SJCRH30 (cell line): ENCODE measurements at regions not wholly inside any gene's neighbourhood (a gene's known extent, or its start where the extent isn't known, plus 50 kb on each side); places are given as distances from the start of the nearest gene placed in this dataset.
"Not testable (repeated sequence)": the region's sequence is repeated elsewhere in the genome, so short reads cannot be mapped to it uniquely, and the experiment has no call there.

Experiments
- DNase-seq, 2 experiments: peaks; one replicate each; pipeline ENCODE4 v3.0.0-alpha.2; 2015 to 2020
- H3K27ac ChIP-seq: fragments of 250-450 bp; sonication (Bioruptor Pico); 2 replicates; pipeline ENCODE4 v1.5.1; 2020; ENCODE audit warnings: mild to moderate bottlenecking, moderate library complexity
- H3K27me3 ChIP-seq: fragments of 250-450 bp; sonication (Bioruptor Pico); 2 replicates; pipeline ENCODE4 v1.5.1; 2020; ENCODE audit warnings: mild to moderate bottlenecking, moderate library complexity
- H3K36me3 ChIP-seq: fragments of 250-450 bp; sonication (Bioruptor Pico); 2 replicates; pipeline ENCODE4 v1.5.1; 2020; ENCODE audit warnings: mild to moderate bottlenecking, moderate library complexity
- H3K4me1 ChIP-seq: fragments of 250-450 bp; sonication (Bioruptor Pico); 2 replicates; pipeline ENCODE4 v1.5.1; 2020; ENCODE audit warnings: mild to moderate bottlenecking, moderate library complexity
- H3K4me3 ChIP-seq: fragments of 250-450 bp; sonication (Bioruptor Pico); 2 replicates; pipeline ENCODE4 v1.5.1; 2020; ENCODE audit warnings: mild to moderate bottlenecking, moderate library complexity
- H3K9me3 ChIP-seq: fragments of 250-450 bp; sonication (Bioruptor Pico); replicated peaks from 2 replicates; pipeline ENCODE4 v1.5.1; 2020; ENCODE audit warnings: mild to moderate bottlenecking, moderate library complexity

DNA sequence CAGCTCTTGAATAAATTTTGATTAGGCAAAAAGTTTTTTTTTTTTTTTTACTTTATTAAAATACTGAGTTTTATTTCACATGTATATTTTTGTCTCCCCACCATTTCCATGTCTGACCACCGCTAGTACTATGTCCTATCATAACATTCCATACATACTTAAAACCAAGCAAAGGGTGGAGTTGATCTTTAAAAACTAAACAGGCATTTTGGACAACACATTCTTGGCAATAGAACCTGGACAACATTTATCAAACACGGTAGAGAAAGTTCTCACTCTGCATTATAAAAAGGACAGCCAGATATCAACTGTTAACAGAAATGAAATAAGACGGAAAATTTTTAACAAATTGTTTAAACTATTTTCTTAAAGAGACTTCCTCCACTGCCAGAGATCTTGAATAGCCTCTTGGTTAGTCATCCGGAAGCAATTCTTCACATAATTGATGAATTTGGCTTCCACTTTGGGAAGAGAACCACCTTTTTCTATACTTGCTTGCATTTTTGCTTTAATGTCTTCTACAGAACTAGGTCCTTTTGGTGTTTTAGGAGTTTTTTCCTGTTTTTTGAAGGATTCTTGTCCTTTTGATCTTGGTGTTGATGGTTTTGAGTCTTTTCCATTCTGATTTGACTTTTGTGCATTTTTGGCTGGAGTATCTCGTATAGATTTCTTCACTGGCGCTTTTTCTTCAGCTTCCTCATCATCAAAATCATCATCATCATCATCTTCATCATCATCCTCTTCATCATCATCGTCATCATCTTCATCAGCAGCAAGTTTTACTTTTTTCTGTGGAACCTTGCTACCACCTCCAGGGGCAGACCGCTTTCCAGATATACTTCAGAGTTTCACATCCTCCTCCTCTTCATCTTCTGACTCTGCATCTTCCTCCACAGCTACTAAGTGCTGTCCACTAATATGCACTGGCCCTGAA is 58.7 kb downstream of the POU5F2 start:
- not testable (repeated sequence) for H3K4me1 ChIP-seq, H3K27ac ChIP-seq, H3K36me3 ChIP-seq, H3K4me3 ChIP-seq, H3K9me3 ChIP-seq, H3K27me3 ChIP-seq, DNase-seq

DNA sequence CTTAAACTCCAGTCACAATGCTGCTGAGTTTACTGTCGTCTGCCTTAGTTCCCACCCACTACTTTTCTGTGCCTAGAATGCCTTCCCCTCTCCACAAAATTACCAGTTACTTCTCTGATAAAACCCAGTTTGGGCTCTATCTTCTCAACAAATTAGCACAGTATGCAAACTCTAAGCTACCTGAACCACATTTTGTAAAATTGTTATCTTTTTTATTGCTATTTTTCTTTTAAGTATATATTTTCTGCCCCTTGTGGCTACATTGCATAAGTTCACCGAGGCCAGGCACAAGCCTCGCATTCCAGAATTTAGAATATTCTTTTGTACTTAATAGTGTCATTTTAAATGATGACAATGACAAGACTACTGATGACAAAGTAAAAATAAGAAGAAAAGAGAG is 60.0 kb downstream of the POU5F2 start:
- DNase-seq, result no peak
- Histone ChIP-seq H3K27ac (no peak overlapping the region), H3K4me3 (no peak overlapping the region), H3K4me1 (peaks cover 13% of the 10 kb centered on the region), H3K27me3 (no peaks in the 10 kb centered on the region), H3K36me3 (0 out of 2 replicates have a peak, but pooled peaks cover 2% of the 10 kb centered on the region), H3K9me3 (no peaks in the 10 kb centered on the region)

GRCh38 chr5:93677359-93677891 is 64.0 kb downstream of the POU5F2 start:
- peaks cover 28% of the 10 kb centered on the region for H3K4me1 ChIP-seq
- H3K36me3 ChIP-seq, result no peaks in the 10 kb centered on the region
- no peaks in the 10 kb centered on the region for H3K9me3 ChIP-seq
- no peak overlapping the region for H3K27ac ChIP-seq
- peak; percentile 89 to 94 for DNase-seq
- no peak overlapping the region for H3K4me3 ChIP-seq
- no peaks in the 10 kb centered on the region for H3K27me3 ChIP-seq

GRCh38 chr5:93676704-93677103 is 64.7 kb downstream of the POU5F2 start:
- Histone ChIP-seq H3K27me3 (no peaks in the 10 kb centered on the region), H3K4me3 (no peak overlapping the region), H3K36me3 (no peaks in the 10 kb centered on the region), H3K4me1 (peaks cover 28% of the 10 kb centered on the region), H3K27ac (no peak overlapping the region), H3K9me3 (no peaks in the 10 kb centered on the region)
- DNase-seq, result peak; percentile 11 to 47

GRCh38 chr5:93675460-93676450 is 65.6 kb downstream of the POU5F2 start:
- Histone ChIP-seq H3K36me3 (no peaks in the 10 kb centered on the region), H3K9me3 (no peaks in the 10 kb centered on the region), H3K4me3 (no peak overlapping the region), H3K27ac (no peak overlapping the region), H3K27me3 (no peaks in the 10 kb centered on the region), H3K4me1 (peaks cover 28% of the 10 kb centered on the region)
- DNase-seq, result peak in 1 of 2 experiments; percentile 11

DNA sequence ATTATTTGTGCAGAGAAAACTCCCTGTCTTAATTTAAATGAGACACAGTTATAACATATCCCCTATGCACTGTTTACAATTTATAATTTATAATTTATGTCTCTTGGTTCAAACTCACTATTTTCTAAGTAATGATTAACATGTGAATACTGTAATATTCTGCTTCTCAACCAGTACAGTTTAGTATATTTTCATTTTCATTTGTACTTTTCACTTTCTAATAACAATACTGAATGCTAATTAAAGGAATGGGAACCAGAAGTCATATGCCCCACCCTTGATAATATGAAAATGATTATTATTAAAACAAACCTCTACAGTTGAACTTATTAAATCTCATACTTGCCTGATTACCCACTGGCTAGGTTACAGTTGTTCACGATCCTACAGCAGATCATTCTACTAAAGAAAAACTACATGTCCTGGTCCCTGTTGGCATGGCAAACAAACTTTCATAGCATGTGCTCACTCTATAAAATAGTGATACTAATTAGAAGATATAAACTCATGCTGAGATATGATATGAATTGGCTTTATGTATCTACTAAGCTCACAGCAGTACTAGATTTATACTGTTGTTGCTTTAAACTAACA is 66.4 kb downstream of the POU5F2 start:
- Histone ChIP-seq H3K27me3 (no peaks in the 10 kb centered on the region), H3K9me3 (no peaks in the 10 kb centered on the region), H3K4me1 (peaks cover 28% of the 10 kb centered on the region), H3K36me3 (no peaks in the 10 kb centered on the region), H3K27ac (no peak overlapping the region), H3K4me3 (no peak overlapping the region)
- no peak for DNase-seq

GRCh38 chr5:93674138-93674537 is 67.3 kb downstream of the POU5F2 start:
- peaks cover 28% of the 10 kb centered on the region for H3K4me1 ChIP-seq
- peak in 1 of 2 experiments; percentile 19 for DNase-seq
- H3K36me3 ChIP-seq, result no peaks in the 10 kb centered on the region
- no peaks in the 10 kb centered on the region for H3K9me3 ChIP-seq
- no peaks in the 10 kb centered on the region for H3K27me3 ChIP-seq
- H3K4me3 ChIP-seq, result no peak overlapping the region
- no peak overlapping the region for H3K27ac ChIP-seq

DNA sequence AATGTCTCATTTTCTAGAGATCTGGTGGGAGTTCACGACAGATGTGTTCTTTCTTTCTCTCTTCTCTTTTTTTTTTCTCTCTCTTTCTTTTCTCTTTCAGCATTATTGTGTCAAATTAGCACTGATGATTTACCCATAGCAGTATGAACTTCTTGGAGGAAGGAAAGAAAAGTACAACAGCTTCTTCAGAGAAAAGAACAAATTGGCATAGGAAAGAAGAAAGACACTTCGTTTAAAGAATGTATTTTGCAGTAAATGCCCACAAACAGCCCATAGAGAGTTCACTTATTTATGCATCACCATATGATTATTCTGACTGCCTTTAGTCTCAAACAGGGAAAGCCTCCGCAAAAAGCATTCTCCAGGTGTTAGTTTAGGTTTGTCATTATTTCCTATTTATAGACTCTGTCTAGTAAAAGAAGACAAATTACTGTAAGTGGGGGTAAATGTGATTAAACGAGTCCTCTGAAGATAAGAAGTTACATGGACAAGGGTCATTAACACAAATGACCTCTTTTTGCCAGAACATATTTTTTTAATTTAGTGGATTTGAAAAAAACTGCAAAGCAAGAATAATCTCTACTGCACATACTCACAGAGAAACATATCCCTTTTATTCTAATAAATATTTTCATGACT is 68.0 kb downstream of the POU5F2 start:
- no peak overlapping the region for H3K4me3 ChIP-seq
- H3K9me3 ChIP-seq, result no peaks in the 10 kb centered on the region
- H3K36me3 ChIP-seq, result no peaks in the 10 kb centered on the region
- no peak overlapping the region for H3K27ac ChIP-seq
- no peak for DNase-seq
- H3K27me3 ChIP-seq, result no peaks in the 10 kb centered on the region
- peaks cover 28% of the 10 kb centered on the region for H3K4me1 ChIP-seq

GRCh38 chr5:93665648-93666047 is 75.8 kb downstream of the POU5F2 start:
- H3K27ac ChIP-seq, result no peak overlapping the region
- no peaks in the 10 kb centered on the region for H3K4me1 ChIP-seq
- H3K27me3 ChIP-seq, result no peaks in the 10 kb centered on the region
- no peaks in the 10 kb centered on the region for H3K9me3 ChIP-seq
- no peak overlapping the region for H3K4me3 ChIP-seq
- no peaks in the 10 kb centered on the region for H3K36me3 ChIP-seq
- DNase-seq, result no peak

DNA sequence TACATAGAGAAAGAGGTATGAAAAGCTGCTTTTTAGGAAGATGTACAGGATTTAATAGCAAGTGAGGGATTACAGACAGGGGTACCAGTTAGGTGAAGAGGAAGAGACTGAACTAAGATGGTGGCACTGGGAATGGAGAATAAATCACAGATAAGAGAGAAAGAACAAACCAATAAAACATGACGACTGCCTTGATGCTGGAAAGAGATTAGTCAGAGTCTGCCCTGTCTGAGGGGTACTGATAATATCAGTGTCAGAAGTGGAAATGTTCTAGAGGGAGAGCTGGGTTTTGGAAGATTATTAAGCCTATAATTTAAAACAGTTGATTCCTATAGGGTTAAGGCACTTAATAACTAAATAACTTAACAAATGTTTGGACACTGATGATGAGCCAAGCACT is 77.7 kb downstream of the NR2F1 start:
- Histone ChIP-seq H3K27ac (no peak overlapping the region), H3K27me3 (no peaks in the 10 kb centered on the region), H3K36me3 (no peaks in the 10 kb centered on the region), H3K4me1 (no peaks in the 10 kb centered on the region), H3K4me3 (no peak overlapping the region), H3K9me3 (no peaks in the 10 kb centered on the region)
- no peak for DNase-seq

GRCh38 chr5:93658044-93658443 is 75.0 kb downstream of the NR2F1 start:
- Histone ChIP-seq H3K9me3 (no peaks in the 10 kb centered on the region), H3K4me1 (no peaks in the 10 kb centered on the region), H3K27ac (no peak overlapping the region), H3K36me3 (no peaks in the 10 kb centered on the region), H3K4me3 (no peak overlapping the region), H3K27me3 (no peaks in the 10 kb centered on the region)
- DNase-seq, result no peak

GRCh38 chr5:93654676-93655075 is 71.7 kb downstream of the NR2F1 start:
- Histone ChIP-seq H3K4me3 (no peak overlapping the region), H3K27me3 (no peaks in the 10 kb centered on the region), H3K27ac (no peak overlapping the region), H3K36me3 (no peaks in the 10 kb centered on the region), H3K4me1 (no peaks in the 10 kb centered on the region), H3K9me3 (no peaks in the 10 kb centered on the region)
- DNase-seq, result no peak

- Histone ChIP-seq H3K4me3 (no peak overlapping the region), H3K27me3 (no peaks in the 10 kb centered on the region), H3K9me3 (no peaks in the 10 kb centered on the region), H3K27ac (no peak overlapping the region), H3K4me1 (no peaks in the 10 kb centered on the region), H3K36me3 (no peaks in the 10 kb centered on the region)
- no peak for DNase-seq
These were observed 70.7 kb downstream of the NR2F1 start for GRCh38 chr5:93653716-93654115.

- Histone ChIP-seq H3K27ac (no peak overlapping the region), H3K27me3 (no peaks in the 10 kb centered on the region), H3K9me3 (no peaks in the 10 kb centered on the region), H3K4me3 (no peak overlapping the region), H3K4me1 (no peaks in the 10 kb centered on the region), H3K36me3 (no peaks in the 10 kb centered on the region)
- DNase-seq, result peak; percentile 3 to 45
These were observed 66.3 kb downstream of the NR2F1 start for GRCh38 chr5:93649234-93649900.
